H1 (cell line): ENCODE measurements at regions not wholly inside any gene's neighbourhood (a gene's known extent, or its start where the extent isn't known, plus 50 kb on each side); places are given as distances from the start of the nearest gene placed in this dataset.

ENCODE experiments used
- CTCF ChIA-PET: fragments of 300-600 bp; sonication (Branson Sonifier 250); formaldehyde crosslinking; loops from one replicate; lab custom pipeline; 2021; ENCODE audit not compliant: partially characterized antibody; lab: Charles Lee
- POLR2A ChIA-PET: fragments of 300-600 bp; sonication (Branson Sonifier 250); formaldehyde crosslinking; loops from one replicate; lab custom pipeline; 2021; ENCODE audit warnings: inconsistent platforms; ENCODE audit not compliant: partially characterized antibody; lab: Charles Lee
- DNase-seq, 2 experiments: peaks; one replicate each; pipeline versions ENCODE4 v3.0.0 to v3.0.0-alpha.2; 2010 to 2022; ENCODE audit warnings: low spot score in 2 of 2, low read depth in 1 of 2, mixed read lengths in 1 of 2
- FAIRE-seq: peaks from 2 replicates; lab custom pipeline; 2011; peaks lifted over from hg19 to GRCh38; lab: Jason Lieb, UNC
- H2AFZ ChIP-seq: 2 replicates; pipeline ENCODE4 v1.8.1; 2012; ENCODE audit warnings: low read length, inconsistent platforms
- H2AK5ac ChIP-seq: 2 replicates; pipeline ENCODE4 v1.6.1; 2013; ENCODE audit warnings: low read depth, low read length
- H2BK120ac ChIP-seq: replicated peaks from 2 replicates; pipeline ENCODE3; 2013; ENCODE audit warnings: low read depth, low read length, inconsistent platforms
- H2BK12ac ChIP-seq: 2 replicates; pipeline ENCODE4 v1.6.1; 2013; ENCODE audit warnings: low read depth, low read length
- H2BK15ac ChIP-seq: 2 replicates; pipeline ENCODE4 v1.6.1; 2013; ENCODE audit warnings: low read length
- H2BK20ac ChIP-seq: 2 replicates; pipeline ENCODE4 v1.6.1; 2013; ENCODE audit warnings: low read length
- H2BK5ac ChIP-seq: 2 replicates; pipeline ENCODE4 v1.6.1; 2013; ENCODE audit warnings: low read depth, low read length
- H3K14ac ChIP-seq: 2 replicates; pipeline ENCODE4 v1.6.1; 2013; ENCODE audit warnings: inconsistent platforms; ENCODE audit not compliant: insufficient read length
- H3K18ac ChIP-seq: 2 replicates; pipeline ENCODE4 v1.6.1; 2013; ENCODE audit warnings: low read length; ENCODE audit errors: extremely low read depth
- H3K23ac ChIP-seq: 2 replicates; pipeline ENCODE4 v1.6.1; 2013; ENCODE audit warnings: inconsistent platforms; ENCODE audit not compliant: insufficient read length
- H3K23me2 ChIP-seq: 2 replicates; pipeline ENCODE4 v1.6.1; 2013; ENCODE audit warnings: low read depth, low read length
- H3K27ac ChIP-seq: 2 replicates; pipeline ENCODE4 v1.6.1; 2011; ENCODE audit warnings: low read depth, low read length, inconsistent platforms
- H3K27me3 ChIP-seq, 4 experiments: replicated peaks in 1 of 4; 1 replicate in 1 of 4; 2 replicates in 3 of 4; pipeline versions ENCODE4 v1.6.1 to v1.8.1; 2011 to 2013; ENCODE audit warnings: low read length in 3 of 4, mild to moderate bottlenecking in 3 of 4, inconsistent platforms in 2 of 4, mixed read lengths in 2 of 4, moderate library complexity in 1 of 4; ENCODE audit not compliant: control insufficient read depth in 3 of 4, insufficient read depth in 3 of 4; ENCODE audit errors: extremely low read depth in 1 of 4
- H3K36me3 ChIP-seq, 4 experiments: 2 replicates each; pipeline versions ENCODE4 v1.6.1 to v1.8.1; 2011 to 2013; ENCODE audit warnings: mild to moderate bottlenecking in 4 of 4, low read length in 3 of 4, moderate library complexity in 2 of 4, control low read depth in 1 of 4, inconsistent platforms in 1 of 4; ENCODE audit not compliant: insufficient read depth in 4 of 4, control insufficient read depth in 2 of 4
- H3K4ac ChIP-seq: replicated peaks from 2 replicates; pipeline ENCODE3; 2013; ENCODE audit warnings: low read length, low read depth, mixed read lengths, inconsistent platforms; ENCODE audit not compliant: insufficient read length
- H3K4me1 ChIP-seq, 4 experiments: replicated peaks in 1 of 4; 1 replicate in 1 of 4; 2 replicates in 3 of 4; pipeline versions ENCODE4 v1.6.1 to v1.8.1; 2011 to 2013; ENCODE audit warnings: low read length in 3 of 4, inconsistent platforms in 2 of 4, mixed read lengths in 1 of 4; ENCODE audit not compliant: insufficient read depth in 4 of 4, control insufficient read depth in 3 of 4
- H3K4me2 ChIP-seq, 2 experiments: 2 replicates each; pipeline versions ENCODE4 v1.6.1 to v1.8.1; 2011 to 2013; ENCODE audit warnings: low read depth in 2 of 2, low read length in 2 of 2, control low read depth in 1 of 2, inconsistent platforms in 1 of 2, mild to moderate bottlenecking in 1 of 2; ENCODE audit not compliant: insufficient read depth in 1 of 2
- H3K4me3 ChIP-seq, 4 experiments: fragments of 200-600, 300-600 bp in 1 of 4; sonication (generic), shearing (Covaris generic), sonication (Bioruptor Twin) in 1 of 4; 2 replicates each; pipeline versions ENCODE4 v1.5.1 to v1.8.1; 2011 to 2016; ENCODE audit warnings: low read length in 4 of 4, low read depth in 3 of 4, control low read depth in 2 of 4, inconsistent platforms in 2 of 4, mild to moderate bottlenecking in 2 of 4, mixed read lengths in 1 of 4, moderate library complexity in 1 of 4; ENCODE audit not compliant: insufficient read depth in 2 of 4; ENCODE audit errors: extremely low read depth in 1 of 4
- H3K56ac ChIP-seq: replicated peaks from 2 replicates; pipeline ENCODE3; 2013; ENCODE audit warnings: low read depth, mild to moderate bottlenecking, mixed read lengths, low read length, inconsistent platforms; ENCODE audit not compliant: insufficient read length
- H3K79me1 ChIP-seq: 2 replicates; pipeline ENCODE4 v1.6.1; 2013; ENCODE audit warnings: low read depth, low read length, control low read depth
- H3K79me2 ChIP-seq, 2 experiments: 2 replicates each; pipeline versions ENCODE4 v1.6.1 to v1.8.1; 2012 to 2013; ENCODE audit warnings: low read length in 2 of 2, mild to moderate bottlenecking in 2 of 2, inconsistent platforms in 1 of 2; ENCODE audit not compliant: insufficient read depth in 2 of 2, control insufficient read depth in 1 of 2
- H3K9ac ChIP-seq, 4 experiments: replicated peaks in 1 of 4; 1 replicate in 1 of 4; 2 replicates in 3 of 4; pipeline versions ENCODE4 v1.6.1 to v1.8.1; 2011 to 2013; ENCODE audit warnings: low read depth in 3 of 4, low read length in 3 of 4, control low read depth in 2 of 4, mild to moderate bottlenecking in 2 of 4, moderate library complexity in 2 of 4, inconsistent platforms in 1 of 4; ENCODE audit errors: extremely low read depth in 1 of 4
- H3K9me3 ChIP-seq, 2 experiments: 2 replicates each; pipeline versions ENCODE4 v1.6.1 to v1.8.1; 2012 to 2013; ENCODE audit warnings: mild to moderate bottlenecking in 2 of 2, moderate library complexity in 2 of 2, control low read depth in 1 of 2, inconsistent platforms in 1 of 2, low read depth in 1 of 2, low read length in 1 of 2, mixed read lengths in 1 of 2; ENCODE audit not compliant: insufficient read depth in 2 of 2
- H4K20me1 ChIP-seq, 2 experiments: replicated peaks in 1 of 2; 2 replicates each; pipeline versions ENCODE3 to v1.8.1; 2011 to 2013; ENCODE audit warnings: inconsistent platforms in 2 of 2, low read length in 2 of 2, mild to moderate bottlenecking in 1 of 2; ENCODE audit not compliant: insufficient read depth in 2 of 2, control insufficient read depth in 1 of 2
- H4K5ac ChIP-seq: 2 replicates; pipeline ENCODE4 v1.6.1; 2013; ENCODE audit warnings: low read length, low read depth, mixed read lengths, inconsistent platforms; ENCODE audit not compliant: insufficient read length
- H4K8ac ChIP-seq: 2 replicates; pipeline ENCODE4 v1.8.0; 2013; ENCODE audit warnings: mild to moderate bottlenecking, moderate library complexity, low read length, inconsistent platforms; ENCODE audit not compliant: insufficient read depth; ENCODE audit errors: extremely low read depth
- H4K91ac ChIP-seq: replicated peaks from 2 replicates; pipeline ENCODE3; 2013; ENCODE audit warnings: low read length, mixed read lengths, inconsistent platforms; ENCODE audit not compliant: insufficient read length
- BACH1 ChIP-seq: IDR thresholded peaks from 2 replicates; pipeline ENCODE4 v1.6.1; 2012; ENCODE audit warnings: low read length, improper control_type of control experiment
- BCL11A ChIP-seq, 2 experiments: IDR thresholded peaks; one replicate each; pipeline ENCODE4 v1.6.1; 2011; ENCODE audit warnings: low read depth in 2 of 2, low read length in 2 of 2, mild to moderate bottlenecking in 2 of 2
- CBX5 ChIP-seq: fragments of 300-800, 300-1000 bp; sonication (generic); IDR thresholded peaks from 2 replicates; pipeline ENCODE4 v1.7.1; 2016; ENCODE audit warnings: antibody characterized with exemption, low read length, low read depth
- E2F6 ChIP-seq: IDR thresholded peaks from 2 replicates; pipeline ENCODE4 v1.6.1; 2012; ENCODE audit warnings: inconsistent platforms
- EGR1 ChIP-seq: IDR thresholded peaks from 2 replicates; pipeline ENCODE4 v1.6.1; 2011; ENCODE audit warnings: low read depth, low read length, borderline replicate concordance
- EP300 ChIP-seq, 2 experiments: IDR thresholded peaks; 1 replicate in 1 of 2; 2 replicates in 1 of 2; pipeline ENCODE4 v1.6.1; 2011 to 2012; ENCODE audit warnings: low read depth in 2 of 2, low read length in 2 of 2, mild to moderate bottlenecking in 2 of 2, borderline replicate concordance in 1 of 2, inconsistent platforms in 1 of 2, moderate library complexity in 1 of 2
- MAFK ChIP-seq: IDR thresholded peaks from 2 replicates; pipeline ENCODE4 v1.6.1; 2012; ENCODE audit warnings: low read depth, mild to moderate bottlenecking, improper control_type of control experiment, low read length
- RXRA ChIP-seq: IDR thresholded peaks from 2 replicates; pipeline ENCODE4 v1.6.1; 2011; ENCODE audit warnings: low read depth, mild to moderate bottlenecking, low read length, moderate library complexity; ENCODE audit not compliant: insufficient read depth
- SAP30 ChIP-seq: fragments of 300-600 bp; sonication (generic); IDR thresholded peaks from 2 replicates; pipeline ENCODE4 v1.7.1; 2012; ENCODE audit warnings: low read length, moderate library complexity, mild to moderate bottlenecking, inconsistent platforms; ENCODE audit not compliant: insufficient read depth, insufficient replicate concordance
- TAF7 ChIP-seq: optimal IDR thresholded peaks from 2 replicates; pipeline ENCODE3; 2011; ENCODE audit warnings: low read depth, mild to moderate bottlenecking, inconsistent platforms, low read length, moderate library complexity, borderline replicate concordance
- TCF12 ChIP-seq: IDR thresholded peaks from 2 replicates; pipeline ENCODE4 v1.6.1; 2011; ENCODE audit warnings: low read depth, mild to moderate bottlenecking, low read length
- TEAD4 ChIP-seq: IDR thresholded peaks from 2 replicates; pipeline ENCODE4 v1.6.1; 2012; ENCODE audit warnings: low read depth, low read length, inconsistent platforms, mixed read lengths
- WGBS, 2 experiments: shearing (Covaris generic) in 1 of 2; methylation state at CpG; one replicate each; pipeline versions ENCODE4 v1.1.6 to v1.1.7; 2013 to 2015; ENCODE audit warnings: low lambda C conversion rate in 2 of 2, mixed read lengths in 2 of 2, inconsistent platforms in 1 of 2, low coverage in 1 of 2, missing lambda C conversion rate in 1 of 2; ENCODE audit not compliant: insufficient replicate concordance in 2 of 2, insufficient coverage in 1 of 2, insufficient read length in 1 of 2; ENCODE audit errors: extremely low coverage in 1 of 2, missing lambda C conversion rate in 1 of 2; 5-methylcytosine and 5-hydroxymethylcytosine counted together

- no peak overlapping the region for H4K91ac ChIP-seq
- H3K4me3 ChIP-seq: no peak overlapping the region
- no peaks in the 10 kb centered on the region for H3K79me2 ChIP-seq
- no peaks in the 10 kb centered on the region for H4K20me1 ChIP-seq
- H3K56ac ChIP-seq: no peak overlapping the region
- H3K36me3 ChIP-seq: no peaks in the 10 kb centered on the region
- peaks cover 0 to 4% (median 0%) of the 10 kb centered on the region in 4 experiments; a peak in 1 of 7 replicates for H3K4me1 ChIP-seq
- peak overlapping the region; percentile 63; the same call in 1 of the 2 replicates for H4K8ac ChIP-seq
- H3K9ac ChIP-seq: no peak overlapping the region
- no peak overlapping the region for H3K23ac ChIP-seq
- no peak overlapping the region for H2BK20ac ChIP-seq
- H3K18ac ChIP-seq: no peak overlapping the region
- H3K4ac ChIP-seq: no peak overlapping the region
- H3K14ac ChIP-seq: no peak overlapping the region
- no peak overlapping the region for H3K27ac ChIP-seq
- no peak overlapping the region for H2BK120ac ChIP-seq
- no peak overlapping the region for H3K4me2 ChIP-seq
- no peak overlapping the region for H2AFZ ChIP-seq
- no peaks in the 10 kb centered on the region for H3K23me2 ChIP-seq
- no peak overlapping the region for H2BK15ac ChIP-seq
- no peak overlapping the region for H2BK5ac ChIP-seq
- no peak for FAIRE-seq
- no peak overlapping the region for H4K5ac ChIP-seq
- 92% methylated on average over 22 of the region's 22 CpGs; no CpG with 5 or more reads in 1 of the 2 experiments for WGBS, 2 experiments
- H3K79me1 ChIP-seq: no peaks in the 10 kb centered on the region
- 0 out of 4 replicates have a peak, but pooled peaks cover 3 to 7% of the 10 kb centered on the region in 2 experiments for H3K9me3 ChIP-seq
- no peak overlapping the region for H2AK5ac ChIP-seq
- ChIA-PET POLR2A (no interaction called here), CTCF (interaction anchor here (0.5 to 2.3 kb wide), 6 partner anchors 8 to 253 kb away, joined by 3 to 5 read pairs (median 4); no protein-coding TSS in a partner anchor)
- no peaks in the 10 kb centered on the region; a peak in 1 of 7 replicates for H3K27me3 ChIP-seq
- H2BK12ac ChIP-seq: no peak overlapping the region
- no peak for DNase-seq
- TF ChIP-seq TAF7: no peak
- TF ChIP-seq TEAD4: no peak
- no peak for TF ChIP-seq MAFK
- no peak for TF ChIP-seq BCL11A (IDR thresholded peaks at IDR 0.05; ENCODE audit: low read depth in 2 of 2, low read length in 2 of 2)
- TF ChIP-seq E2F6: no peak
- no peak for TF ChIP-seq EP300 (IDR thresholded peaks at IDR 0.05; ENCODE audit: borderline replicate concordance in 1 of 2, low read depth in 2 of 2, low read length in 2 of 2)
- no peak for TF ChIP-seq SAP30
- no peak for TF ChIP-seq RXRA
- TF ChIP-seq CBX5: no peak
- no peak for TF ChIP-seq EGR1
- no peak for TF ChIP-seq BACH1
- no peak for TF ChIP-seq TCF12
Measured at GRCh38 chr10:128747582-128748346, 621.5 kb upstream of the MKI67 start.
